HCT116 (cell line): ENCODE measurements at regions not wholly inside any gene's neighbourhood (a gene's known extent, or its start where the extent isn't known, plus 50 kb on each side); places are given as distances from the start of the nearest gene placed in this dataset.

Source experiments
- ATAC-seq: fragments of 200-7000 bp; cut with Tn5 transposase; 2 replicates; pipeline ENCODE4 v1.9.1; 2020; ENCODE audit warnings: mild to moderate bottlenecking, moderate library complexity
- BruUV-seq: library from RNA; stranded (reverse); fragments of 400-500 nt; replicated peaks from 2 replicates; lab custom pipeline; 2021; lab: Mats Ljungman, UMichigan
- CTCF ChIA-PET: fragments of 300-600 bp; sonication (Branson Sonifier 250); formaldehyde crosslinking; loops from one replicate; lab custom pipeline; 2021; ENCODE audit warnings: antibody characterized with exemption; lab: Charles Lee
- POLR2A ChIA-PET: fragments of 300-600, 350-600 bp; sonication (Branson Sonifier 250); formaldehyde crosslinking; loops from one replicate; lab custom pipeline; 2021; ENCODE audit warnings: antibody characterized with exemption; lab: Charles Lee
- RAD21 ChIA-PET, 2 experiments: fragments of 300-600 bp; sonication (Branson Sonifier 250); formaldehyde crosslinking; loops; one replicate each; lab custom pipeline; 2023; ENCODE audit warnings: low total read pairs in 2 of 2; ENCODE audit not compliant: uncharacterized antibody in 2 of 2, unreplicated experiment in 2 of 2, low non-redundant PET in 1 of 2; lab: Charles Lee
- DNase-seq: peaks from one replicate; pipeline ENCODE4 v3.0.0-alpha.2; 2010; ENCODE audit warnings: low read depth, low spot score
- H2AFZ ChIP-seq: fragments of 200-600 bp; shearing (Covaris generic), sonication (generic); 2 replicates; pipeline ENCODE4 v1.6.1; 2017; ENCODE audit warnings: low read depth, mixed run types, mixed read lengths, antibody characterized with exemption, low read length; ENCODE audit not compliant: poor library complexity, severe bottlenecking
- H3K27ac ChIP-seq: 2 replicates; pipeline ENCODE4 v1.5.1; 2012; ENCODE audit warnings: low read depth, low read length
- H3K27me3 ChIP-seq: fragments of 200-600 bp; sonication (generic); 2 replicates; pipeline ENCODE4 v1.6.1; 2016; ENCODE audit warnings: mixed run types, low read length, mixed read lengths; ENCODE audit not compliant: insufficient read depth
- H3K36me3 ChIP-seq, 2 experiments: fragments of 200-500 bp in 1 of 2; fragments of 200-600 bp in 1 of 2; sonication (Bioruptor generic) in 1 of 2; sonication (generic) in 1 of 2; 2 replicates each; pipeline versions ENCODE4 v1.5.1 to v1.6.1; 2014 to 2016; ENCODE audit warnings: low read length in 2 of 2, inconsistent platforms in 1 of 2, mixed read lengths in 1 of 2, mixed run types in 1 of 2; ENCODE audit not compliant: insufficient read depth in 2 of 2, control insufficient read depth in 1 of 2
- H3K4me1 ChIP-seq, 2 experiments: fragments of 200-600 bp in 1 of 2; sonication (generic) in 1 of 2; 2 replicates each; pipeline versions ENCODE4 v1.5.1 to v1.6.1; 2012 to 2017; ENCODE audit warnings: low read length in 2 of 2, inconsistent platforms in 1 of 2, mild to moderate bottlenecking in 1 of 2, mixed read lengths in 1 of 2, mixed run types in 1 of 2, moderate library complexity in 1 of 2; ENCODE audit not compliant: insufficient read depth in 2 of 2, control insufficient read depth in 1 of 2
- H3K4me2 ChIP-seq: fragments of 200-600 bp; sonication (generic); 2 replicates; pipeline ENCODE4 v1.6.1; 2017; ENCODE audit warnings: mixed run types, low read length, mixed read lengths
- H3K4me3 ChIP-seq, 2 experiments: fragments of 200-600 bp in 1 of 2; sonication (generic) in 1 of 2; replicated peaks in 1 of 2; 2 replicates each; pipeline ENCODE4 v1.5.1; 2011 to 2016; ENCODE audit warnings: low read length in 2 of 2, control low read depth in 1 of 2, low read depth in 1 of 2, mild to moderate bottlenecking in 1 of 2, mixed read lengths in 1 of 2, mixed run types in 1 of 2
- H3K79me2 ChIP-seq: fragments of 200-600 bp; sonication (generic); 2 replicates; pipeline ENCODE4 v1.6.1; 2017; ENCODE audit warnings: mild to moderate bottlenecking, mixed run types, low read length, moderate library complexity, mixed read lengths; ENCODE audit not compliant: insufficient read depth
- H3K9ac ChIP-seq: fragments of 200-600 bp; sonication (generic); 2 replicates; pipeline ENCODE4 v1.6.1; 2016; ENCODE audit warnings: low read length, mixed read lengths
- H3K9me2 ChIP-seq: fragments of 200-600 bp; sonication (generic), shearing (Covaris generic); 2 replicates; pipeline ENCODE4 v1.6.1; 2017; ENCODE audit warnings: mixed run types, mild to moderate bottlenecking, moderate library complexity; ENCODE audit not compliant: insufficient read depth
- H3K9me3 ChIP-seq, 2 experiments: fragments of 200-500 bp in 1 of 2; fragments of 200-600 bp in 1 of 2; sonication (Bioruptor generic) in 1 of 2; sonication (generic) in 1 of 2; 2 replicates each; pipeline ENCODE4 v1.6.1; 2014 to 2017; ENCODE audit warnings: low read length in 2 of 2, mixed read lengths in 2 of 2, inconsistent platforms in 1 of 2, low read depth in 1 of 2, mild to moderate bottlenecking in 1 of 2, mixed run types in 1 of 2, moderate library complexity in 1 of 2; ENCODE audit not compliant: control insufficient read depth in 1 of 2, insufficient read depth in 1 of 2
- H4K20me1 ChIP-seq: fragments of 200-600 bp; sonication (generic), shearing (Covaris generic); 2 replicates; pipeline ENCODE4 v1.6.1; 2017; ENCODE audit warnings: mixed run types, mild to moderate bottlenecking, moderate library complexity; ENCODE audit not compliant: insufficient read depth
- POLR2AphosphoS5 ChIP-seq: IDR thresholded peaks from 2 replicates; pipeline ENCODE4 v1.6.1; 2011; ENCODE audit warnings: mild to moderate bottlenecking, low read depth, low read length, moderate library complexity
- SIN3A ChIP-seq: IDR thresholded peaks from 2 replicates; pipeline ENCODE4 v1.6.1; 2012; ENCODE audit warnings: low read depth
- SP1 ChIP-seq: IDR thresholded peaks from 2 replicates; pipeline ENCODE4 v1.6.1; 2012; ENCODE audit warnings: low read depth
- SRF ChIP-seq: IDR thresholded peaks from 2 replicates; pipeline ENCODE4 v1.6.1; 2012; ENCODE audit warnings: low read depth
- intact Hi-C: fragments of 100-400 bp; cut with micrococcal nuclease; formaldehyde crosslinking; loops from 2 replicates; pipeline ENCODE4 v1.10.0; 2022
- TF ChIP-seq, protein P1 (sequence below): IDR thresholded peaks from 2 replicates; pipeline ENCODE4 v1.6.1; 2012

- Histone ChIP-seq H3K4me1 (no peaks in the 10 kb centered on the region), H3K79me2 (no peaks in the 10 kb centered on the region), H3K4me2 (no peak overlapping the region), H3K27me3 (no peaks in the 10 kb centered on the region), H3K27ac (no peak overlapping the region), H3K9me2 (no peaks in the 10 kb centered on the region), H3K4me3 (no peak overlapping the region), H2AFZ (no peak overlapping the region), H3K9me3 (no peaks in the 10 kb centered on the region), H3K9ac (no peak overlapping the region), H3K36me3 (no peaks in the 10 kb centered on the region), H4K20me1 (no peaks in the 10 kb centered on the region)
- intact Hi-C loops, result no loop called here
- DNase-seq (no peak), ATAC-seq (no peak)
- no TSS peak for BruUV-seq
- no peak for TF ChIP-seq POLR2AphosphoS5
- ChIA-PET POLR2A (no interaction called here), CTCF (no interaction called here), RAD21 (no interaction called here)
These were observed 116.9 kb upstream of the ENPEP start for GRCh38 chr4:110359076-110359475.

DNA sequence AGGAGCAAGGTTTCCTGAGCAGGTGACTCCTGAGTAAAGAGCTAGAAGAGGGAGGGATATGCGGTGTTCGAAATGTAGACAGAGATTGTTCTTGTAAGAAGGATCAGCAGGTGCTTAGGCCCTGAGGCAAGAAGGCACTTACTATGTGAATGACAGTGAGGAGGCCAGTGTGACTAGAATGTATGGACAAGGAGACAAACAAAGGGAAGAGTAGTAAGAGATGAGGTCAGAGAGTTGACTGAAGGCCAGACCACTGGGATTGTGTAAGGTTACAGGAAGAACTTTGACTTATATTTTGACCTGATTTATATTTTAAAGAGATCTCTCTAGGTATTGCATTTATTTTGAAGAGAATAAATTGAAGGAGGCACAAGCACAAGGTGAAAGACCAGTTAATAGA is 118.4 kb upstream of the ENPEP start:
- Histone ChIP-seq H3K4me1 (no peaks in the 10 kb centered on the region), H3K9me2 (no peaks in the 10 kb centered on the region), H4K20me1 (no peaks in the 10 kb centered on the region), H3K9me3 (no peaks in the 10 kb centered on the region), H3K4me3 (no peak overlapping the region), H3K36me3 (no peaks in the 10 kb centered on the region), H3K79me2 (no peaks in the 10 kb centered on the region), H3K27ac (no peak overlapping the region), H3K4me2 (no peak overlapping the region), H3K27me3 (no peaks in the 10 kb centered on the region), H3K9ac (no peak overlapping the region)
- POLR2A ChIA-PET, result no interaction called here
- RAD21 ChIA-PET, result no interaction called here
- no TSS peak for BruUV-seq
- no peak for DNase-seq
- no peak for ATAC-seq
- intact Hi-C loops, result no loop called here
- CTCF ChIA-PET, result no interaction called here
- TF ChIP-seq POLR2AphosphoS5 (no peak), SIN3A (no peak), SP1 (no peak), SRF (no peak)
- TF ChIP-seq, protein P1, sequence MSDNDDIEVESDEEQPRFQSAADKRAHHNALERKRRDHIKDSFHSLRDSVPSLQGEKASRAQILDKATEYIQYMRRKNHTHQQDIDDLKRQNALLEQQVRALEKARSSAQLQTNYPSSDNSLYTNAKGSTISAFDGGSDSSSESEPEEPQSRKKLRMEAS, result no peak
- TF ChIP-seq, all 23 proteins: peak for 0
- H2AFZ ChIP-seq, result no peak overlapping the region
